PC-3 (cell line): ENCODE measurements at regions not wholly inside any gene's neighbourhood (a gene's known extent, or its start where the extent isn't known, plus 50 kb on each side); places are given as distances from the start of the nearest gene placed in this dataset.

Source experiments
- ATAC-seq: fragments of 200-7000 bp; cut with Tn5 transposase; 2 replicates; pipeline ENCODE4 v1.9.1; 2020; ENCODE audit warnings: mild to moderate bottlenecking, moderate library complexity
- BruUV-seq: library from RNA; stranded (reverse); fragments of 400-500 nt; replicated peaks from 2 replicates; lab custom pipeline; 2021; lab: Mats Ljungman, UMichigan
- CTCF ChIA-PET: fragments of 300-600 bp; sonication (Branson Sonifier 250); formaldehyde crosslinking; loops from one replicate; lab custom pipeline; 2022; ENCODE audit warnings: antibody characterized with exemption; lab: Charles Lee
- POLR2A ChIA-PET: fragments of 300-600 bp; sonication (Branson Sonifier 250); formaldehyde crosslinking; loops from one replicate; lab custom pipeline; 2022; ENCODE audit warnings: antibody characterized with exemption; ENCODE audit not compliant: unreplicated experiment; lab: Charles Lee
- DNase-seq: peaks from one replicate; pipeline ENCODE4 v3.0.0-alpha.2; 2015
- H2AFZ ChIP-seq: fragments of 300-600 bp; sonication (generic); 2 replicates; pipeline ENCODE4 v1.6.0; 2016; ENCODE audit warnings: antibody characterized with exemption, low read length
- H3F3A ChIP-seq: fragments of 300-600 bp; sonication (generic); one replicate; pipeline ENCODE4 v1.6.0; 2017; ENCODE audit warnings: antibody characterized with exemption, low read length, control low read depth, mild to moderate bottlenecking; ENCODE audit not compliant: unreplicated experiment
- H3K27ac ChIP-seq: fragments of 300-600 bp; sonication (generic); 2 replicates; pipeline ENCODE4 v1.5.1; 2016; ENCODE audit warnings: mild to moderate bottlenecking, low read length
- H3K27me3 ChIP-seq: fragments of 300-600 bp; sonication (generic); 2 replicates; pipeline ENCODE4 v1.6.1; 2016; ENCODE audit warnings: low read length, mixed read lengths
- H3K36me3 ChIP-seq: fragments of 300-600 bp; sonication (generic); 2 replicates; pipeline ENCODE4 v1.6.1; 2016; ENCODE audit warnings: low read depth, mixed run types, low read length, mixed read lengths
- H3K4me1 ChIP-seq: fragments of 300-600 bp; sonication (generic); 2 replicates; pipeline ENCODE4 v1.5.1; 2016; ENCODE audit warnings: low read length; ENCODE audit not compliant: insufficient read depth
- H3K4me2 ChIP-seq: fragments of 300-600 bp; sonication (generic); 2 replicates; pipeline ENCODE4 v1.6.0; 2016; ENCODE audit warnings: low read length
- H3K4me3 ChIP-seq: fragments of 300-600 bp; sonication (generic); 2 replicates; pipeline ENCODE4 v1.5.1; 2016; ENCODE audit warnings: mild to moderate bottlenecking, low read length, mixed read lengths
- H3K79me2 ChIP-seq: fragments of 300-600 bp; sonication (generic); 2 replicates; pipeline ENCODE4 v1.6.1; 2017; ENCODE audit warnings: low read length, mixed read lengths
- H3K9ac ChIP-seq: fragments of 300-600 bp; sonication (generic); 2 replicates; pipeline ENCODE4 v1.6.0; 2016; ENCODE audit warnings: mild to moderate bottlenecking, low read length
- H3K9me2 ChIP-seq: fragments of 300-600 bp; sonication (generic); replicated peaks from 2 replicates; pipeline ENCODE4 v1.6.1; 2016; ENCODE audit warnings: mixed run types, low read length, mixed read lengths
- H3K9me3 ChIP-seq: fragments of 300-600 bp; sonication (generic); 2 replicates; pipeline ENCODE4 v1.6.1; 2016; ENCODE audit warnings: low read length, mixed read lengths
- H4K20me1 ChIP-seq: fragments of 300-600 bp; sonication (generic); 2 replicates; pipeline ENCODE4 v1.6.1; 2016; ENCODE audit warnings: low read length, mixed read lengths
- EZH2 ChIP-seq: fragments of 300-600 bp; sonication (generic); IDR thresholded peaks from one replicate; pipeline ENCODE4 v1.6.1; 2017; ENCODE audit warnings: antibody characterized with exemption, mild to moderate bottlenecking, low read length; ENCODE audit not compliant: unreplicated experiment
- EZH2phosphoT487 ChIP-seq: fragments of 300-600 bp; sonication (generic); IDR thresholded peaks from 2 replicates; pipeline ENCODE4 v1.6.1; 2018; ENCODE audit warnings: mild to moderate bottlenecking, antibody characterized with exemption, low read length, borderline replicate concordance
- intact Hi-C: fragments of 100-400 bp; cut with micrococcal nuclease; formaldehyde crosslinking; loops from 2 replicates; pipeline ENCODE4 v1.9.0; 2023
- TF ChIP-seq, protein P1 (sequence below): fragments of 300-600 bp; sonication (generic); conservative IDR thresholded peaks from 2 replicates; pipeline ENCODE4 v1.5.1; 2017; ENCODE audit warnings: antibody characterized with exemption, low read depth, mild to moderate bottlenecking, low read length

DNA sequence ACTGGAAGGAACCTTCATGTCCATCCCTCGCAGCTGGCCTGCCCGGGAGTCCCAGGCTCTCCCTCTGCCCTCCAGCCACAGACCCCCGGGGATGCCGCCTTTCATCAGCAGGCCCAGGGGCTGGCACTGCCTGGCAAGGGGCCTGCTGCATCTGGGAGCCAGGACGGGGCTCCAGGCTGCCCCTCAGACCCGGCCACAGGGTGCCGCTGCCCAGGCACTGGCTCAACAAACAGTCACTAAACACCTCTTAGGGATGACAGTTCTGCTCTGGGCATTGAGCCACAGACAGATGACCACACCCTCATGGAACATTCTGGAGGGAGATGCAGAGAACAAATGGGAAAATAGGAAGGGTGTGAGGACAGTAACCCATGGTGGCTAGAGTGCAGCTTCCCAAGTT lies 109.3 kb downstream of the HMX1 start:
- Histone ChIP-seq H3K27ac (no peak overlapping the region), H3K36me3 (no peaks in the 10 kb centered on the region), H3K4me3 (no peak overlapping the region), H2AFZ (no peak overlapping the region), H3K9me2 (no peaks in the 10 kb centered on the region), H3K4me1 (no peaks in the 10 kb centered on the region), H3K9ac (no peak overlapping the region), H3K4me2 (no peak overlapping the region), H3K27me3 (peaks cover 13% of the 10 kb centered on the region; the same call in 1 of the 2 replicates), H3K9me3 (no peaks in the 10 kb centered on the region), H3F3A (no peaks in the 10 kb centered on the region), H3K79me2 (no peaks in the 10 kb centered on the region), H4K20me1 (no peaks in the 10 kb centered on the region)
- ChIA-PET CTCF (interaction anchor here (0.6 kb wide), 1 partner anchor 67 kb away, joined by 3 read pairs; no protein-coding TSS in a partner anchor), POLR2A (no interaction called here)
- DNase-seq (no peak), ATAC-seq (no peak)
- BruUV-seq, result no TSS peak
- intact Hi-C loops, result no loop called here
- TF ChIP-seq, protein P1, sequence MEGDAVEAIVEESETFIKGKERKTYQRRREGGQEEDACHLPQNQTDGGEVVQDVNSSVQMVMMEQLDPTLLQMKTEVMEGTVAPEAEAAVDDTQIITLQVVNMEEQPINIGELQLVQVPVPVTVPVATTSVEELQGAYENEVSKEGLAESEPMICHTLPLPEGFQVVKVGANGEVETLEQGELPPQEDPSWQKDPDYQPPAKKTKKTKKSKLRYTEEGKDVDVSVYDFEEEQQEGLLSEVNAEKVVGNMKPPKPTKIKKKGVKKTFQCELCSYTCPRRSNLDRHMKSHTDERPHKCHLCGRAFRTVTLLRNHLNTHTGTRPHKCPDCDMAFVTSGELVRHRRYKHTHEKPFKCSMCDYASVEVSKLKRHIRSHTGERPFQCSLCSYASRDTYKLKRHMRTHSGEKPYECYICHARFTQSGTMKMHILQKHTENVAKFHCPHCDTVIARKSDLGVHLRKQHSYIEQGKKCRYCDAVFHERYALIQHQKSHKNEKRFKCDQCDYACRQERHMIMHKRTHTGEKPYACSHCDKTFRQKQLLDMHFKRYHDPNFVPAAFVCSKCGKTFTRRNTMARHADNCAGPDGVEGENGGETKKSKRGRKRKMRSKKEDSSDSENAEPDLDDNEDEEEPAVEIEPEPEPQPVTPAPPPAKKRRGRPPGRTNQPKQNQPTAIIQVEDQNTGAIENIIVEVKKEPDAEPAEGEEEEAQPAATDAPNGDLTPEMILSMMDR, result no peak
- no peak for TF ChIP-seq EZH2phosphoT487
- no peak for TF ChIP-seq EZH2

DNA sequence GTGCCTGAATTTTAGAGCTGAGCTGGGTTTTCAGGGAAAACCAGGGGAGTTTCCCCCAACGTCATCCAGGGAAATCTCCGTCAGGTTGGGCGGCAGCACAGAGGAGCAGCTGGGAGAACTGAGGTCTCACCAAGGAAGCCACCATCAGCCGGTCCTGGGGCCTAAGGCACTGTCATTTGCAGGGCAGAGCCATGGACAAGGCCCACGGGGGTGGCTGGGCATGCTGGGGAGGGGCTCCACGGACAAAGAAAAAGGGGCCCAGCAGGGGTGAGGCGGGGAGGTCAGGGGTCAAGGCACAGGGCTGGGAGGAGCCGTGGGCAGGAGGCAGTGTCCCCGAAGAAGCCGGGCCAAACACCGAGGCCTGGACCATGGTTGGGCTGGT lies 109.8 kb downstream of the HMX1 start:
- no peak for DNase-seq
- no peak overlapping the region for H3K9ac ChIP-seq
- ATAC-seq, result no peak
- no peak overlapping the region for H3K4me2 ChIP-seq
- TF ChIP-seq EZH2phosphoT487, result no peak
- TF ChIP-seq, protein P1, result no peak
- no peak for TF ChIP-seq EZH2
- H3K36me3 ChIP-seq, result no peaks in the 10 kb centered on the region
- H3K27ac ChIP-seq, result no peak overlapping the region
- H3K9me3 ChIP-seq, result no peaks in the 10 kb centered on the region
- H3K27me3 ChIP-seq, result peaks cover 11% of the 10 kb centered on the region; the same call in 1 of the 2 replicates
- no peaks in the 10 kb centered on the region for H4K20me1 ChIP-seq
- no peak overlapping the region for H3K4me3 ChIP-seq
- no TSS peak for BruUV-seq
- CTCF ChIA-PET, result interaction anchor here (0.6 kb wide), 1 partner anchor 67 kb away, joined by 3 read pairs; no protein-coding TSS in a partner anchor
- POLR2A ChIA-PET, result no interaction called here
- H3K9me2 ChIP-seq, result no peaks in the 10 kb centered on the region
- H3K79me2 ChIP-seq, result no peaks in the 10 kb centered on the region
- H3F3A ChIP-seq, result no peaks in the 10 kb centered on the region
- intact Hi-C loops, result no loop called here
- no peak overlapping the region for H2AFZ ChIP-seq
- no peaks in the 10 kb centered on the region for H3K4me1 ChIP-seq

DNA sequence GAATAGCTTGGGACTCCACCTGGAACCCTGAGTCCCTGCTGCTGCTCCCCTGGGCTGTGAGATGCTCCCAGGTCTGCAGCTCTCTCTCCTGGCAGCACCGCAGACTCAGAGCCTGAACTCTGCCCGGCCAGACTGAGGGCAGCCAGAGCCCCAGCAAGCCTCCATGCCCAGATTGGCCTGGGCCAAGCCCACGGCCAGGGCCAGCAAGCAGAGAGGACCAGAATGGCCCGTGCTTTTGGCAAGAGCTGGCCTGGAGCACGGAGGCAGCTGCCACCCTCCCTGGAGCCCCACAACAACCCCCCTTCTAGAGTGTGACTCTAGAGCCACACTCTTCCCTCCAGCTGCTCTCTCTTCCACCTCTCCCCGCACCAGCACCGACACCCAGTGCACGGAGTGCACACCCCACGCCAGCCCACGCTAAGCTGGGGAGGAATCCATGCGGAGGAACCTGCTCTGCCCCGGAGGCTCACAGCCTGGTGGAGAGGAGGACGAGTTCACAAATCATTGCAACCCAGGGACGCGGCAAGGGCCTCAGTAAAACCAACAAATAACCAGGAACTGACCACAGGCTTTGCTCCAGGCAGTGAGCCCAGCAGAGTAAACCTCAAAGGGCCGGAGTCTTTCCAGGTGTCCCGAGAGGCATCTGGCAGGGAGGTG lies 110.3 kb downstream of the HMX1 start:
- H3K79me2 ChIP-seq, result no peaks in the 10 kb centered on the region
- no peaks in the 10 kb centered on the region for H3K4me1 ChIP-seq
- DNase-seq (no peak), ATAC-seq (no peak)
- no peak overlapping the region for H2AFZ ChIP-seq
- H3K36me3 ChIP-seq, result no peaks in the 10 kb centered on the region
- 0 out of 2 replicates have a peak, but pooled peaks cover 8% of the 10 kb centered on the region for H3K27me3 ChIP-seq
- H3K9ac ChIP-seq, result no peak overlapping the region
- no peaks in the 10 kb centered on the region for H3K9me3 ChIP-seq
- H3K27ac ChIP-seq, result no peak overlapping the region
- no peaks in the 10 kb centered on the region for H3F3A ChIP-seq
- no peak overlapping the region for H3K4me3 ChIP-seq
- CTCF ChIA-PET, result no interaction called here
- POLR2A ChIA-PET, result no interaction called here
- TF ChIP-seq EZH2, result no peak
- TF ChIP-seq, protein P1, result no peak
- no peak for TF ChIP-seq EZH2phosphoT487
- H3K4me2 ChIP-seq, result no peak overlapping the region
- BruUV-seq, result no TSS peak
- no peaks in the 10 kb centered on the region for H4K20me1 ChIP-seq
- no peaks in the 10 kb centered on the region for H3K9me2 ChIP-seq
- intact Hi-C loops, result no loop called here
